ENCODE measurements at regions not wholly inside any gene's neighbourhood (a gene's known extent, or its start where the extent isn't known, plus 50 kb on each side); places are given as distances from the start of the nearest gene placed in this dataset.

DNA sequence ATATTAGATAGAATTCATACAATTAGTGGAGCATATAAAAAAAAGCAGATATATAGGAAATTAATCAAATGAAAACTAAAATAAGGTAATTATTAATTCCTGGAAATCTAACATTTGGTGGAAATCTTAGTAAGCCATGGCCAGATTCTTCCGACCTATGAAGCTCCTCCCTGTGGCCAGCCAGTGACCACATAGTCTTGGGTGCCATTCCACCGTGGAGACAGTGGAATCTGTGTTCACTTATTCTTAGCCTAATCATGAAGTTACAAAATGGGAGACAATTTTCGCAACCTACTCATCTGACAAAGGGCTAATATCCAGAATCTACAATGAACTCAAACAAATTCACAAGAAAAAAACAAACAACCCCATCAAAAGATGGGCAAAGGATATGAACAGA is 241.9 kb upstream of the FLRT2 start:
- Mint-ChIP-seq H3K27ac (no peak overlapping the region), H3K36me3 (ENCODE audit: low read depth) (no peaks in the 10 kb centered on the region)

DNA sequence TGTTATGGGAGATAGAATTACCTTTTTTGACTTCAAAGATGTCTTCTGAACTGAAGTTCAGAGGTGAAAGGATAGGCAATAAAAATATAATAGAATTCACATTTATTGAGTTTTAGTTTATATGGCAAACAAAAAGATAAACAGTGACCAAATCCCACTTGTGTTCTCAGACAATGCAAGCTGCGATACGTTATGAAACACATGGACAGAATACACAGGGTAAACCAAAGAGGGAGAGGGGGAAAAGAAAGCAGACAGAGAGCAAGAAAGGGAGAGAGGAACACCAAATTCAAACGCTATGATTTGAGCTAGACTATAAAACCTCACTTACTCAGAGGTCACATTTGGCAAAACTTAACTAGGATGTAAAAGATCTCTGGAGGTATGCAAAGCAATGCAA is 238.2 kb upstream of the FLRT2 start:
- intact Hi-C loops (cut with DNase I, micrococcal nuclease), result no loop called here
- Mint-ChIP-seq H3K36me3 (ENCODE audit: low read depth) (no peaks in the 10 kb centered on the region), H3K27me3 (no peaks in the 10 kb centered on the region), H3K4me3 (no peak overlapping the region), H3K9me3 (peaks cover 14% of the 10 kb centered on the region), H3K4me1 (ENCODE audit: low read depth) (no peaks in the 10 kb centered on the region), H3K27ac (no peak overlapping the region)
- Histone ChIP-seq H3K4me1 (ENCODE audit: insufficient read depth, low read length) (no peaks in the 10 kb centered on the region), H3K27me3 (ENCODE audit: control insufficient read depth in 1 of 2, insufficient read depth in 2 of 2, low read length in 2 of 2) (no peaks in the 10 kb centered on the region), H3K27ac (ENCODE audit: low read depth in 1 of 2, low read length in 2 of 2) (no peak overlapping the region), H3K9me3 (ENCODE audit: control insufficient read depth in 1 of 2, insufficient read depth in 1 of 2, low read length in 2 of 2) (no peaks in the 10 kb centered on the region), H3K4me3 (ENCODE audit: low read length) (no peak overlapping the region), H3K36me3 (ENCODE audit: insufficient read depth, low read length) (no peaks in the 10 kb centered on the region)
- CTCF ChIA-PET, result no interaction called here
- TF ChIP-seq, protein P1, sequence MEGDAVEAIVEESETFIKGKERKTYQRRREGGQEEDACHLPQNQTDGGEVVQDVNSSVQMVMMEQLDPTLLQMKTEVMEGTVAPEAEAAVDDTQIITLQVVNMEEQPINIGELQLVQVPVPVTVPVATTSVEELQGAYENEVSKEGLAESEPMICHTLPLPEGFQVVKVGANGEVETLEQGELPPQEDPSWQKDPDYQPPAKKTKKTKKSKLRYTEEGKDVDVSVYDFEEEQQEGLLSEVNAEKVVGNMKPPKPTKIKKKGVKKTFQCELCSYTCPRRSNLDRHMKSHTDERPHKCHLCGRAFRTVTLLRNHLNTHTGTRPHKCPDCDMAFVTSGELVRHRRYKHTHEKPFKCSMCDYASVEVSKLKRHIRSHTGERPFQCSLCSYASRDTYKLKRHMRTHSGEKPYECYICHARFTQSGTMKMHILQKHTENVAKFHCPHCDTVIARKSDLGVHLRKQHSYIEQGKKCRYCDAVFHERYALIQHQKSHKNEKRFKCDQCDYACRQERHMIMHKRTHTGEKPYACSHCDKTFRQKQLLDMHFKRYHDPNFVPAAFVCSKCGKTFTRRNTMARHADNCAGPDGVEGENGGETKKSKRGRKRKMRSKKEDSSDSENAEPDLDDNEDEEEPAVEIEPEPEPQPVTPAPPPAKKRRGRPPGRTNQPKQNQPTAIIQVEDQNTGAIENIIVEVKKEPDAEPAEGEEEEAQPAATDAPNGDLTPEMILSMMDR (IDR thresholded peaks at IDR 0.05), result no peak
- POLR2A ChIA-PET, result no interaction called here
- DNase-seq (no peak), ATAC-seq (ENCODE audit: poor library complexity) (no peak)

More for the DNA sequence above, 241.9 kb upstream of the FLRT2 start:
- Histone ChIP-seq H3K4me3 (ENCODE audit: low read length) (no peak overlapping the region), H3K36me3 (ENCODE audit: insufficient read depth, low read length) (no peaks in the 10 kb centered on the region), H3K9me3 (ENCODE audit: control insufficient read depth in 1 of 2, insufficient read depth in 1 of 2, low read length in 2 of 2) (no peaks in the 10 kb centered on the region), H3K27me3 (ENCODE audit: control insufficient read depth in 1 of 2, insufficient read depth in 2 of 2, low read length in 2 of 2) (no peaks in the 10 kb centered on the region), H3K4me1 (ENCODE audit: insufficient read depth, low read length) (no peaks in the 10 kb centered on the region), H3K27ac (ENCODE audit: low read depth in 1 of 2, low read length in 2 of 2) (no peak overlapping the region)
- H3K4me3 Mint-ChIP-seq, result no peak overlapping the region
- no peak for DNase-seq
- peaks cover 9% of the 10 kb centered on the region for H3K9me3 Mint-ChIP-seq
- intact Hi-C loops (cut with DNase I, micrococcal nuclease), result no loop called here
- ATAC-seq (ENCODE audit: poor library complexity), result no peak
- TF ChIP-seq, protein P1 (IDR thresholded peaks at IDR 0.05), result no peak
- POLR2A ChIA-PET, result no interaction called here
- no peaks in the 10 kb centered on the region for H3K27me3 Mint-ChIP-seq
- no peaks in the 10 kb centered on the region for H3K4me1 Mint-ChIP-seq (ENCODE audit: low read depth)
- CTCF ChIA-PET, result no interaction called here

DNA sequence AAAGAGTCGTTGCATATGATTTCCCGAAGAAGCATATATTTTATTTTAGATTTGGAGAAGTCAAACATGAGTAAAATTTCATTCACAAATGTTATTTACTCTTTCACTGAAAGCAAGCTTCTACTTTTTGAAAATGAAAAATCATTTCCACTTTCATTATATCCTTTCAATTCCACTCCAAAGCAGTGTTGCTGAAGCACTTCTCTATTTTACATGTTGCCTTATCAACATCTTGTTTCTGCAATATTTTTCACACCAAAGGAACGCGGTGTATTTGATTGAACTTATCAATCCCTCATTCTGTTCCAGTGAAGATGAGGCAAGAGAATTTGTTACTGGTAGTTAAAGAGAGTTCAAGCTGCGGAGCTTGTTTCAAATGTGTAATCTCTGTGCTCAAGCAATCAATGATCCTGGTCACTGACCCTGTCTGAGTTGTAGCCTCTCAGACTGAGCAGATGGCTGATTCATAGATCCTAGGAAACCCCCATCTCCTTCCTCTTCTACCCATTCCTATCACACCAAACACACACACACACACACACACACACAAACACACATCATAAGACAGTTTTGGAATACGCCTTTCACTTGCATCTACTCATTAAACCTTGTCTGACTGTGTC is 236.2 kb upstream of the FLRT2 start:
- Mint-ChIP-seq H3K4me1 (ENCODE audit: low read depth) (no peaks in the 10 kb centered on the region), H3K4me3 (no peak overlapping the region), H3K27ac (no peak overlapping the region), H3K36me3 (ENCODE audit: low read depth) (no peaks in the 10 kb centered on the region), H3K9me3 (peaks cover 14% of the 10 kb centered on the region), H3K27me3 (no peaks in the 10 kb centered on the region)
- POLR2A ChIA-PET, result no interaction called here
- CTCF ChIA-PET, result no interaction called here
- no peaks in the 10 kb centered on the region for H3K27me3 ChIP-seq (ENCODE audit: control insufficient read depth in 1 of 2, insufficient read depth in 2 of 2, low read length in 2 of 2)
- TF ChIP-seq, protein P1 (IDR thresholded peaks at IDR 0.05), result no peak
- H3K36me3 ChIP-seq (ENCODE audit: insufficient read depth, low read length), result no peaks in the 10 kb centered on the region
- peak in 1 of 14 experiments; percentile 4 for DNase-seq
- H3K4me1 ChIP-seq (ENCODE audit: insufficient read depth, low read length), result no peaks in the 10 kb centered on the region
- ATAC-seq (ENCODE audit: poor library complexity), result no peak
- intact Hi-C loops (cut with DNase I, micrococcal nuclease), result no loop called here
- no peak overlapping the region for H3K27ac ChIP-seq (ENCODE audit: low read depth in 1 of 2, low read length in 2 of 2)
- peaks cover 0 to 5% of the 10 kb centered on the region in 2 experiments for H3K9me3 ChIP-seq (ENCODE audit: control insufficient read depth in 1 of 2, insufficient read depth in 1 of 2, low read length in 2 of 2)
- no peak overlapping the region for H3K4me3 ChIP-seq (ENCODE audit: low read length)

Data from CD4-positive, alpha-beta T cell (primary cell).